ENCODE measurements at regions not wholly inside any gene's neighbourhood (a gene's known extent, or its start where the extent isn't known, plus 50 kb on each side); places are given as distances from the start of the nearest gene placed in this dataset.

GRCh38 chr9:90175865-90176264, 466.8 kb downstream of the DIRAS2 start:
- TF ChIP-seq YY1 (IDR thresholded peaks at IDR 0.05; ENCODE audit: low read depth) (no peak), REST (IDR thresholded peaks at IDR 0.05; ENCODE audit: low read depth) (no peak), NFIC (IDR thresholded peaks at IDR 0.05) (no peak), TEAD4 (IDR thresholded peaks at IDR 0.05) (no peak), RAD21 (IDR thresholded peaks at IDR 0.05; ENCODE audit: low read depth) (no peak), CREB1 (IDR thresholded peaks at IDR 0.05; ENCODE audit: low read depth) (no peak), EP300 (IDR thresholded peaks at IDR 0.05; ENCODE audit: borderline replicate concordance) (no peak), ZBTB7A (IDR thresholded peaks at IDR 0.05; ENCODE audit: low read depth) (no peak), FOXM1 (IDR thresholded peaks at IDR 0.05; ENCODE audit: borderline replicate concordance, low read depth) (no peak), MAX (IDR thresholded peaks at IDR 0.05) (no peak), EGR1 (IDR thresholded peaks at IDR 0.05) (no peak)
